ENCODE measurements at regions not wholly inside any gene's neighbourhood (a gene's known extent, or its start where the extent isn't known, plus 50 kb on each side); places are given as distances from the start of the nearest gene placed in this dataset.

GRCh38 chr10:91698258-91698657 is 65.4 kb upstream of the PPP1R3C start:
- WGBS = 94% methylated on average over 3 of the region's 3 CpGs
- H3K27me3 ChIP-seq = no peaks in the 10 kb centered on the region
- H3K36me3 ChIP-seq = no peaks in the 10 kb centered on the region
- no peak for TF ChIP-seq POLR2AphosphoS5 (IDR thresholded peaks at IDR 0.05)
- no peak for TF ChIP-seq POLR2A (IDR thresholded peaks at IDR 0.05; ENCODE audit: low read depth)
- TF ChIP-seq CTCF (IDR thresholded peaks at IDR 0.05) = no peak
- TF ChIP-seq EP300 (IDR thresholded peaks at IDR 0.05) = no peak
- no peaks in the 10 kb centered on the region for H3K9me3 ChIP-seq
- no peak overlapping the region for H3K27ac ChIP-seq (replicated peaks in 1 of 4)
- H3K4me3 ChIP-seq = no peak overlapping the region
- intact Hi-C loops (cut with DNase I) = no loop called here
- peaks cover 0 to 4% (median 0%) of the 10 kb centered on the region in 4 donors for H3K4me1 ChIP-seq
- DNase-seq (ENCODE audit: extremely low spot score) = no peak

GRCh38 chr10:91694170-91694794 is 61.4 kb upstream of the PPP1R3C start:
- DNase-seq (ENCODE audit: extremely low spot score) = peak; percentile 50
- Histone ChIP-seq H3K4me1 (peaks cover 0 to 9% (median under 1%) of the 10 kb centered on the region in 4 donors), H3K27ac (replicated peaks in 1 of 4) (no peak overlapping the region), H3K4me3 (no peak overlapping the region), H3K36me3 (no peaks in the 10 kb centered on the region), H3K9me3 (no peaks in the 10 kb centered on the region), H3K27me3 (no peaks in the 10 kb centered on the region)
- intact Hi-C loops (cut with DNase I) = no loop called here
- 88% methylated on average over 3 of the region's 3 CpGs for WGBS
- TF ChIP-seq CTCF (IDR thresholded peaks at IDR 0.05) (peak; percentile 45 to 56 (median 56)), POLR2AphosphoS5 (IDR thresholded peaks at IDR 0.05) (no peak)

GRCh38 chr10:91691981-91692380 is 59.1 kb upstream of the PPP1R3C start:
- WGBS = 86% methylated on average over 6 of the region's 6 CpGs
- TF ChIP-seq EP300 (IDR thresholded peaks at IDR 0.05) (no peak), CTCF (IDR thresholded peaks at IDR 0.05) (no peak), POLR2A (IDR thresholded peaks at IDR 0.05; ENCODE audit: low read depth) (no peak), POLR2AphosphoS5 (IDR thresholded peaks at IDR 0.05) (no peak)
- Histone ChIP-seq H3K27ac (replicated peaks in 1 of 4) (no peak overlapping the region), H3K9me3 (no peaks in the 10 kb centered on the region), H3K4me3 (no peak overlapping the region), H3K27me3 (no peaks in the 10 kb centered on the region), H3K4me1 (peaks cover 0 to 10% (median 2%) of the 10 kb centered on the region in 4 donors), H3K36me3 (no peaks in the 10 kb centered on the region)
- DNase-seq (ENCODE audit: extremely low spot score) = no peak
- intact Hi-C loops (cut with DNase I) = no loop called here

GRCh38 chr10:91690996-91691676 is 58.3 kb upstream of the PPP1R3C start:
- 86% methylated on average over 3 of the region's 3 CpGs for WGBS
- Histone ChIP-seq H3K36me3 (no peaks in the 10 kb centered on the region), H3K27me3 (no peaks in the 10 kb centered on the region), H3K4me3 (no peak overlapping the region), H3K4me1 (peaks cover 0 to 10% (median 2%) of the 10 kb centered on the region in 4 donors), H3K9me3 (no peaks in the 10 kb centered on the region), H3K27ac (replicated peaks in 1 of 4) (no peak overlapping the region)
- DNase-seq (ENCODE audit: extremely low spot score) = peak; percentile 45
- intact Hi-C loops (cut with DNase I) = no loop called here
- no peak for TF ChIP-seq CTCF (IDR thresholded peaks at IDR 0.05)
- no peak for TF ChIP-seq EP300 (IDR thresholded peaks at IDR 0.05)
- no peak for TF ChIP-seq POLR2A (IDR thresholded peaks at IDR 0.05; ENCODE audit: low read depth)
- no peak for TF ChIP-seq POLR2AphosphoS5 (IDR thresholded peaks at IDR 0.05)
